RWPE2 (cell line): ENCODE measurements at regions not wholly inside any gene's neighbourhood (a gene's known extent, or its start where the extent isn't known, plus 50 kb on each side); places are given as distances from the start of the nearest gene placed in this dataset.

Experiments
- ATAC-seq: fragments of 200-7000 bp; cut with Tn5 transposase; 3 replicates; pipeline ENCODE4 v1.9.1; 2021; ENCODE audit warnings: low read depth
- DNase-seq: peaks from one replicate; pipeline ENCODE4 v3.0.0-alpha.2; 2020; ENCODE audit warnings: low spot score
- H3K27ac ChIP-seq: fragments of 450-650 bp; 2 replicates; pipeline ENCODE4 v1.5.1; 2017; ENCODE audit warnings: mild to moderate bottlenecking; ENCODE audit not compliant: poor library complexity, severe bottlenecking
- H3K27me3 ChIP-seq: fragments of 250-450 bp; sonication (Bioruptor Pico); 2 replicates; pipeline ENCODE4 v1.5.1; 2021; ENCODE audit warnings: mild to moderate bottlenecking, moderate library complexity; ENCODE audit not compliant: insufficient read depth, poor library complexity, severe bottlenecking
- H3K36me3 ChIP-seq: fragments of 250-450 bp; sonication (Bioruptor Pico); 2 replicates; pipeline ENCODE4 v1.5.1; 2020; ENCODE audit warnings: low read depth, mild to moderate bottlenecking, moderate library complexity
- H3K4me1 ChIP-seq: fragments of 250-450 bp; sonication (Bioruptor Pico); 2 replicates; pipeline ENCODE4 v1.5.1; 2021; ENCODE audit warnings: mild to moderate bottlenecking, moderate library complexity; ENCODE audit not compliant: insufficient read depth, poor library complexity, severe bottlenecking
- H3K4me3 ChIP-seq: fragments of 250-450 bp; sonication (Bioruptor Pico); 2 replicates; pipeline ENCODE4 v1.5.1; 2021; ENCODE audit warnings: mild to moderate bottlenecking, moderate library complexity; ENCODE audit not compliant: severe bottlenecking
- H3K9me3 ChIP-seq: fragments of 250-450 bp; sonication (Bioruptor Pico); 2 replicates; pipeline ENCODE4 v1.5.1; 2021; ENCODE audit warnings: mild to moderate bottlenecking, moderate library complexity; ENCODE audit not compliant: severe bottlenecking
- TF ChIP-seq, protein P1 (sequence below): fragments of 450-650 bp; IDR thresholded peaks from one replicate; pipeline ENCODE4 v1.5.1; 2017; ENCODE audit warnings: mild to moderate bottlenecking, moderate library complexity; ENCODE audit not compliant: poor library complexity, severe bottlenecking

DNA sequence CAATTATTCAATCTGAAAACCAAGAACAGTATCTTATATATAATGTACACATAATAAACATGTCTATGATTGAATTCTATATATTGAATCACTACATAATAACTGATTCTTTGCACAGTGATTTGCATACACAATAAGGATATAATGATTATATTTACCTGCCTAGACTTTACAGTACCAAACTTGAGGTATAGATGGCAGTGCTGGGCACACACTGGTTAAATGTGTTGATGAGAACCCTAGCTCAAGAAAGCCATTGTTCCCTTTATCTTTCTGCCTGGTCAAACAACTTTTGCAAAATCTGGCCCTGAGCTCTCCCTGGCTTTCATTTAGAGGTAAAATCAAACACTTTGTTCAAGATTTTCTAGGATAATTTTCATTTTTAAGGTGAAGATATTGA lies 697.7 kb downstream of the TUSC7 start:
- no peaks in the 10 kb centered on the region for H3K36me3 ChIP-seq
- DNase-seq (no peak), ATAC-seq (peak; percentile 55; the same call in 2 of the 3 replicates)
- no peaks in the 10 kb centered on the region for H3K9me3 ChIP-seq
- no peaks in the 10 kb centered on the region for H3K27me3 ChIP-seq
- H3K4me3 ChIP-seq: no peak overlapping the region
- TF ChIP-seq, protein P1, sequence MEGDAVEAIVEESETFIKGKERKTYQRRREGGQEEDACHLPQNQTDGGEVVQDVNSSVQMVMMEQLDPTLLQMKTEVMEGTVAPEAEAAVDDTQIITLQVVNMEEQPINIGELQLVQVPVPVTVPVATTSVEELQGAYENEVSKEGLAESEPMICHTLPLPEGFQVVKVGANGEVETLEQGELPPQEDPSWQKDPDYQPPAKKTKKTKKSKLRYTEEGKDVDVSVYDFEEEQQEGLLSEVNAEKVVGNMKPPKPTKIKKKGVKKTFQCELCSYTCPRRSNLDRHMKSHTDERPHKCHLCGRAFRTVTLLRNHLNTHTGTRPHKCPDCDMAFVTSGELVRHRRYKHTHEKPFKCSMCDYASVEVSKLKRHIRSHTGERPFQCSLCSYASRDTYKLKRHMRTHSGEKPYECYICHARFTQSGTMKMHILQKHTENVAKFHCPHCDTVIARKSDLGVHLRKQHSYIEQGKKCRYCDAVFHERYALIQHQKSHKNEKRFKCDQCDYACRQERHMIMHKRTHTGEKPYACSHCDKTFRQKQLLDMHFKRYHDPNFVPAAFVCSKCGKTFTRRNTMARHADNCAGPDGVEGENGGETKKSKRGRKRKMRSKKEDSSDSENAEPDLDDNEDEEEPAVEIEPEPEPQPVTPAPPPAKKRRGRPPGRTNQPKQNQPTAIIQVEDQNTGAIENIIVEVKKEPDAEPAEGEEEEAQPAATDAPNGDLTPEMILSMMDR: peak; percentile 52
- peaks cover 10% of the 10 kb centered on the region for H3K4me1 ChIP-seq
- H3K27ac ChIP-seq: no peak overlapping the region

DNA sequence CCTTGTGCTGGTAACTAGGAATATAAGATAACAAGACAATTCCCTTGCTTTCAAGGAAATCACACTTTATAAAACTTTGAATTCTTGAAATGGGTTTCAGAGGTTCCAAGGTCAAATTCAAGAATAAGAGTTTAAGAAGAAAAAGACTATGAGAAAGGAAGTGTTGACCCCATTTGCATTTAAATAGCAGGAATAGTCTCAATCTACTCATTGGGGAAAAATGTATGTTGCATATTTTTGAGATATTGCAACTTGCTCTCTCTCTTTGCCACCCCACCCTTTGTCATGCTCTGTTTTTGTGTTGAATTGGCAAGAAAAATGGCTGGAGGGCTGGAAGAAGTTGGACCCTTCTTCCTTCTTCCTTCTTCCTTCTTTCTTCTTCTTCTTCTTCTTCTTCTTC lies 699.2 kb downstream of the TUSC7 start:
- DNase-seq (no peak), ATAC-seq (no peak)
- TF ChIP-seq, protein P1: no peak
- H3K9me3 ChIP-seq: no peaks in the 10 kb centered on the region
- H3K4me1 ChIP-seq: peaks cover 10% of the 10 kb centered on the region
- H3K4me3 ChIP-seq: no peak overlapping the region
- H3K27me3 ChIP-seq: no peaks in the 10 kb centered on the region
- H3K36me3 ChIP-seq: no peaks in the 10 kb centered on the region
- no peak overlapping the region for H3K27ac ChIP-seq

DNA sequence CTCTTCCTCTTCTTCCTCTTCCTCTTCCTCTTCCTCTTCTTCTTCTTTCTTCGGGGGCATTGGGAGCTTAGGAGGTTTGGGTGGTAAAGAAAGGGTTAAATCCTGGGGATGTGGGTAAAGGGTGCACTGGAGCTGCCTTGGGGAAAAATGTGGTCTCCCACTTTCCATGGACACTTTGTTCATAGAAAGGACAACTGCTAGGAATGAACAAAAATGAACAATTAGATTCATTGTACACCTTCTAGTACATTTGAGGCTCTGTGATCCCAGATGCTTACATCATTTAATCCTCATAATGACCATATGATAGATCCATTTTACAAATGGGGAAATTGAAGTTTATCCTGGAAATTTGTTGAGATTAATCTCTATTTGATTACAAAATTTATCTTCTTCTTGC lies 699.7 kb downstream of the TUSC7 start:
- ATAC-seq: no peak
- Histone ChIP-seq H3K4me3 (no peak overlapping the region), H3K27me3 (no peaks in the 10 kb centered on the region), H3K27ac (no peak overlapping the region), H3K4me1 (peaks cover 5% of the 10 kb centered on the region), H3K9me3 (no peaks in the 10 kb centered on the region), H3K36me3 (no peaks in the 10 kb centered on the region)
- TF ChIP-seq, protein P1: no peak
- DNase-seq: no peak

DNA sequence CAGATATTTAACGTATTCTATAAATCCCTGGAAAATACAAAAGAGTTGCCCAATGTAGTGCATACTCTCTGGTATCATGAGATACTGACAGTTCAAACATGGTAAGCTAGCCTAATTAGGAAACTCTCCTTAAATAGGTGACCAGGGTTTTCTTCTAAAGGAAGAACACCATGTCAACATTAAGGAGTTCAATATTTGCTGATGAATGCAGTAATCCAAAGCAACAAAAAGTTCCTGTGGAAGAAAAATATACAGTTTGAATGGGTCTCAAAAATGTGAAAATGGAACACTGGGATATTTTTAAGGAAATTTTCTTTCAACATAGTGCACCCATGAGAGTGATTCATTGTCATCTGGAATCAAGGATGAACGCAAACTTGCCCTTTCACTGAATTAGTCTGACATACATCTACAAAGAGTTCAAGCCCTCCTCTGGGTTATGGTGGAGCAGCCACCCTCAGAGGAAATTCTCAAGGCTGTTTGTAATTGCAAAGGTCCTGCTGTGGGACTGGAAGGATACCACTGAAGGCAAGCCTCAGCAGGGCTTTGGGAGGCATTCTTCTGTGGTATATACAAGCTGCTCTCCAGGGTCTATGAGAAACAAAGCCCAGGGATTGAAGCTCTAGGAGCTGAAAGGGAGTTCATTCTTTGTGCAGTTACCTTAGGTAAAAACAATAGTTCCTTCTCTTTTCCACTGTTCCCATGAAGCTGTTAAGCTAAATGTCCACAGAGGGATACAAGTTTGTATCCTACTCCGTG lies 700.3 kb downstream of the TUSC7 start:
- Histone ChIP-seq H3K9me3 (no peaks in the 10 kb centered on the region), H3K4me1 (no peaks in the 10 kb centered on the region), H3K27me3 (no peaks in the 10 kb centered on the region), H3K36me3 (no peaks in the 10 kb centered on the region), H3K27ac (no peak overlapping the region), H3K4me3 (no peak overlapping the region)
- TF ChIP-seq, protein P1: no peak
- DNase-seq: no peak
- ATAC-seq: no peak

DNA sequence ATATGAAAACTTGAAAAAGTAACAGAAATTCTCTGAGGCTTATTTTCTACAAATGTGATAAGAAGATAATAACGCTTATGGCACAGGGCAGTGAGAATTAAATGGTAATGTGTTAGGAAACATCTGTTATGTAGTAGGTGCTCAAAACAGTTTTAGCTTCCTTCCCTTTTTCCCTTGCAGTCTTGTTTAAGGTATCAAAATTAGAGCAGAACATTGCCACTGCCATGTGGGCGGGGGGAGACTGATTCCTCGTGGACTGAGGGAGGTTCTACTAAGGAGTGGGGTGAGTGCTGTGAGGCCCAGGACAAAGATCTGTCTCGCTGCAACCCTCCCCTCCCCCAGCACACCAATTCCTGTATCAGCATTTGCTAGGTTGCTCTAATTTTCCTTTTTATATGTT lies 702.4 kb downstream of the TUSC7 start:
- Histone ChIP-seq H3K9me3 (no peaks in the 10 kb centered on the region), H3K4me1 (no peaks in the 10 kb centered on the region), H3K4me3 (no peak overlapping the region), H3K27me3 (no peaks in the 10 kb centered on the region), H3K36me3 (no peaks in the 10 kb centered on the region), H3K27ac (no peak overlapping the region)
- DNase-seq (no peak), ATAC-seq (no peak)
- TF ChIP-seq, protein P1: no peak
